GM10248 (cell line): ENCODE measurements at regions not wholly inside any gene's neighbourhood (a gene's known extent, or its start where the extent isn't known, plus 50 kb on each side); places are given as distances from the start of the nearest gene placed in this dataset.

Source experiments
- CTCF ChIA-PET: fragments of 300-600 bp; sonication (Branson Sonifier 250); formaldehyde crosslinking; extraction: SDS; loops from one replicate; lab custom pipeline; 2021; ENCODE audit warnings: antibody characterized with exemption; lab: Yijun Ruan, JAX
- POLR2A ChIA-PET: fragments of 350-650 bp; sonication (Branson Sonifier 250); formaldehyde crosslinking; extraction: SDS; loops from one replicate; lab custom pipeline; 2020; ENCODE audit warnings: antibody characterized with exemption; lab: Yijun Ruan, JAX
- DNase-seq: peaks from one replicate; pipeline ENCODE4 v3.0.0; 2012; ENCODE audit errors: extremely low spot score
- CTCF ChIP-seq: IDR thresholded peaks from 2 replicates; pipeline ENCODE4 v1.5.1; 2012; ENCODE audit warnings: mild to moderate bottlenecking, low read depth; ENCODE audit errors: extremely low read depth, missing control alignments, control extremely low read depth

GRCh38 chr1:5084676-5085075, 430.3 kb downstream of the AJAP1 start:
- ChIA-PET CTCF (no interaction called here), POLR2A (no interaction called here)
- no peak for TF ChIP-seq CTCF
- DNase-seq = no peak

GRCh38 chr1:5067246-5067645, 412.8 kb downstream of the AJAP1 start:
- DNase-seq = no peak
- ChIA-PET CTCF (no interaction called here), POLR2A (no interaction called here)
- no peak for TF ChIP-seq CTCF

GRCh38 chr1:5053744-5054143, 399.3 kb downstream of the AJAP1 start:
- no peak for DNase-seq

GRCh38 chr1:5029136-5029535, 374.7 kb downstream of the AJAP1 start:
- ChIA-PET CTCF (no interaction called here), POLR2A (no interaction called here)
- no peak for DNase-seq
- no peak for TF ChIP-seq CTCF

More at GRCh38 chr1:5053744-5054143, 399.3 kb downstream of the AJAP1 start:
- ChIA-PET CTCF (no interaction called here), POLR2A (no interaction called here)
- no peak for TF ChIP-seq CTCF

GRCh38 chr1:5012249-5012648, 357.8 kb downstream of the AJAP1 start:
- POLR2A ChIA-PET = no interaction called here
- TF ChIP-seq CTCF = no peak
- no peak for DNase-seq
- CTCF ChIA-PET = no interaction called here

- ChIA-PET POLR2A (no interaction called here), CTCF (no interaction called here)
- no peak for DNase-seq
- TF ChIP-seq CTCF = no peak
Measured at GRCh38 chr1:5010656-5011055, 356.2 kb downstream of the AJAP1 start.

GRCh38 chr1:5010236-5010635, 355.8 kb downstream of the AJAP1 start:
- POLR2A ChIA-PET = no interaction called here

More at GRCh38 chr1:5010236-5010635, 355.8 kb downstream of the AJAP1 start:
- TF ChIP-seq CTCF = no peak
- DNase-seq = no peak
- CTCF ChIA-PET = no interaction called here
